IPS DF 4.7 (cell line): ENCODE measurements at regions not wholly inside any gene's neighbourhood (a gene's known extent, or its start where the extent isn't known, plus 50 kb on each side); places are given as distances from the start of the nearest gene placed in this dataset.
A peak's percentile ranks its signal among the peaks of the same experiment; 100 is the strongest.
"Not testable (repeated sequence)": the region's sequence is repeated elsewhere in the genome, so short reads cannot be mapped to it uniquely, and the experiment has no call there.

Experiments
- DNase-seq: peaks from one replicate; pipeline ENCODE4 v3.0.0-alpha.2; 2013; ENCODE audit warnings: low spot score; ENCODE audit errors: extremely low read depth

GRCh38 chr1:219560856-219561255, 52.0 kb downstream of the ZC3H11B start:
- no peak for DNase-seq

GRCh38 chr1:219559899-219560298, 53.0 kb downstream of the ZC3H11B start:
- DNase-seq = no peak

GRCh38 chr1:219555806-219556205, 57.1 kb downstream of the ZC3H11B start:
- no peak for DNase-seq

GRCh38 chr1:219555031-219555692, 57.7 kb downstream of the ZC3H11B start:
- DNase-seq = peak; percentile 33

GRCh38 chr1:219553934-219554502, 58.9 kb downstream of the ZC3H11B start:
- no peak for DNase-seq

GRCh38 chr1:219550201-219550600, 62.7 kb downstream of the ZC3H11B start:
- no peak for DNase-seq

GRCh38 chr1:219549215-219549614, 63.7 kb downstream of the ZC3H11B start:
- DNase-seq = no peak

- no peak for DNase-seq
Measured at GRCh38 chr1:219548386-219548785, 64.5 kb downstream of the ZC3H11B start.

- not testable (repeated sequence) for DNase-seq
Measured at GRCh38 chr1:219545756-219546155, 67.1 kb downstream of the ZC3H11B start.

- no peak for DNase-seq
Measured at GRCh38 chr1:219544163-219544846, 68.6 kb downstream of the ZC3H11B start.

GRCh38 chr1:219542828-219543518, 69.9 kb downstream of the ZC3H11B start:
- no peak for DNase-seq

- no peak for DNase-seq
Measured at GRCh38 chr1:219541946-219542345, 71.0 kb downstream of the ZC3H11B start.

GRCh38 chr1:219539645-219540254, 73.2 kb downstream of the ZC3H11B start:
- no peak for DNase-seq

- DNase-seq = no peak
Measured at GRCh38 chr1:219538886-219539285, 74.0 kb downstream of the ZC3H11B start.

GRCh38 chr1:219537223-219537631, 75.7 kb downstream of the ZC3H11B start:
- no peak for DNase-seq

GRCh38 chr1:219536038-219536437, 76.9 kb downstream of the ZC3H11B start:
- no peak for DNase-seq

- DNase-seq = no peak
Measured at GRCh38 chr1:219534991-219535390, 77.9 kb downstream of the ZC3H11B start.

- no peak for DNase-seq
Measured at GRCh38 chr1:219533280-219533679, 79.6 kb downstream of the ZC3H11B start.

- DNase-seq = no peak
Measured at GRCh38 chr1:219529116-219529515, 83.8 kb downstream of the ZC3H11B start.

- no peak for DNase-seq
Measured at GRCh38 chr1:219528633-219529032, 84.3 kb downstream of the ZC3H11B start.

- no peak for DNase-seq
Measured at GRCh38 chr1:219527994-219528393, 84.9 kb downstream of the ZC3H11B start.

GRCh38 chr1:219526074-219526473, 86.8 kb downstream of the ZC3H11B start:
- no peak for DNase-seq
